WERI-Rb-1 (cell line): ENCODE measurements at regions not wholly inside any gene's neighbourhood (a gene's known extent, or its start where the extent isn't known, plus 50 kb on each side); places are given as distances from the start of the nearest gene placed in this dataset.

ENCODE experiments used
- DNase-seq: peaks from one replicate; pipeline ENCODE4 v3.0.0-alpha.2; 2020
- H3K27ac ChIP-seq: fragments of 250-450 bp; sonication (Bioruptor Pico); 2 replicates; pipeline ENCODE4 v1.5.1; 2020; ENCODE audit warnings: mild to moderate bottlenecking, moderate library complexity
- H3K27me3 ChIP-seq: fragments of 250-450 bp; sonication (Bioruptor Pico); 2 replicates; pipeline ENCODE4 v1.5.1; 2021; ENCODE audit warnings: mild to moderate bottlenecking, low read depth, moderate library complexity; ENCODE audit not compliant: insufficient read depth, severe bottlenecking
- H3K36me3 ChIP-seq: fragments of 250-450 bp; sonication (Bioruptor Pico); 2 replicates; pipeline ENCODE4 v1.5.1; 2020; ENCODE audit warnings: mild to moderate bottlenecking, moderate library complexity
- H3K4me3 ChIP-seq: 2 replicates; pipeline ENCODE4 v1.5.1; 2011; ENCODE audit warnings: low read depth, mild to moderate bottlenecking, control low read depth, low read length
- H3K9me3 ChIP-seq: fragments of 250-450 bp; sonication (Bioruptor Pico); 2 replicates; pipeline ENCODE4 v1.5.1; 2021; ENCODE audit warnings: mild to moderate bottlenecking, moderate library complexity; ENCODE audit not compliant: severe bottlenecking
- TF ChIP-seq, protein P1 (sequence below): IDR thresholded peaks from 2 replicates; pipeline ENCODE4 v1.5.1; 2011; ENCODE audit warnings: low read depth, mild to moderate bottlenecking, control low read depth, inconsistent platforms, low read length

GRCh38 chr19:28711411-28711810 is 501.5 kb downstream of the UQCRFS1 start:
- Histone ChIP-seq H3K4me3 (no peak overlapping the region), H3K27ac (no peak overlapping the region), H3K9me3 (no peaks in the 10 kb centered on the region), H3K36me3 (no peaks in the 10 kb centered on the region), H3K27me3 (peaks cover 52% of the 10 kb centered on the region)
- no peak for DNase-seq
- TF ChIP-seq, protein P1, sequence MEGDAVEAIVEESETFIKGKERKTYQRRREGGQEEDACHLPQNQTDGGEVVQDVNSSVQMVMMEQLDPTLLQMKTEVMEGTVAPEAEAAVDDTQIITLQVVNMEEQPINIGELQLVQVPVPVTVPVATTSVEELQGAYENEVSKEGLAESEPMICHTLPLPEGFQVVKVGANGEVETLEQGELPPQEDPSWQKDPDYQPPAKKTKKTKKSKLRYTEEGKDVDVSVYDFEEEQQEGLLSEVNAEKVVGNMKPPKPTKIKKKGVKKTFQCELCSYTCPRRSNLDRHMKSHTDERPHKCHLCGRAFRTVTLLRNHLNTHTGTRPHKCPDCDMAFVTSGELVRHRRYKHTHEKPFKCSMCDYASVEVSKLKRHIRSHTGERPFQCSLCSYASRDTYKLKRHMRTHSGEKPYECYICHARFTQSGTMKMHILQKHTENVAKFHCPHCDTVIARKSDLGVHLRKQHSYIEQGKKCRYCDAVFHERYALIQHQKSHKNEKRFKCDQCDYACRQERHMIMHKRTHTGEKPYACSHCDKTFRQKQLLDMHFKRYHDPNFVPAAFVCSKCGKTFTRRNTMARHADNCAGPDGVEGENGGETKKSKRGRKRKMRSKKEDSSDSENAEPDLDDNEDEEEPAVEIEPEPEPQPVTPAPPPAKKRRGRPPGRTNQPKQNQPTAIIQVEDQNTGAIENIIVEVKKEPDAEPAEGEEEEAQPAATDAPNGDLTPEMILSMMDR: no peak

DNA sequence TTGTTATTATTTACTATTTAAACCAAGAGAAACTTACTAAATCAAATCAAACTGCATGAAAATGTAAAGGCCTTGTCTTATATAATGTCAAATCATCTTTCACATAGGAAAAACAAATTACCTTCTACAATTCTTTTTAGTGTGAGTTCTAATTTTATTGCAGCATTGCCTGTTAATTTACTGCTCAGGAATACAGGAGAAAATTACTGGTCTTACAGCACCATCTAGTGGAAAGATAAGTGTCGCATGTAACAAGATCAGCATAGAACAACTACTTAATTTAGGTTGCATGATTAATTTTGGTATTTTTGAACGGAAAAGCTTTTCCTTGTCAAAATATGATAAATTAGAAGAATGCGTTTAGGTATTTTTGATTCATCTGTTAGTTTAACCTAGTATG is 502.7 kb downstream of the UQCRFS1 start:
- no peak for DNase-seq
- peaks cover 44% of the 10 kb centered on the region for H3K27me3 ChIP-seq
- H3K9me3 ChIP-seq: no peaks in the 10 kb centered on the region
- no peak overlapping the region for H3K27ac ChIP-seq
- TF ChIP-seq, protein P1: no peak
- H3K4me3 ChIP-seq: no peak overlapping the region
- H3K36me3 ChIP-seq: no peaks in the 10 kb centered on the region

- no peak for DNase-seq
Measured at GRCh38 chr19:28706693-28707092, 506.3 kb downstream of the UQCRFS1 start.

GRCh38 chr19:28705008-28705407 is 507.9 kb downstream of the UQCRFS1 start:
- Histone ChIP-seq H3K36me3 (no peaks in the 10 kb centered on the region), H3K4me3 (no peak overlapping the region), H3K27me3 (peaks cover 31% of the 10 kb centered on the region), H3K27ac (no peak overlapping the region), H3K9me3 (no peaks in the 10 kb centered on the region)
- TF ChIP-seq, protein P1: 0 out of 2 replicates have a peak, but pooled peaks have one; percentile 2
- no peak for DNase-seq

More at GRCh38 chr19:28706693-28707092, 506.3 kb downstream of the UQCRFS1 start:
- H3K27me3 ChIP-seq: peaks cover 27% of the 10 kb centered on the region
- TF ChIP-seq, protein P1: no peak
- no peak overlapping the region for H3K4me3 ChIP-seq
- no peaks in the 10 kb centered on the region for H3K9me3 ChIP-seq
- H3K27ac ChIP-seq: no peak overlapping the region
- no peaks in the 10 kb centered on the region for H3K36me3 ChIP-seq

GRCh38 chr19:28703400-28703956 is 509.5 kb downstream of the UQCRFS1 start:
- TF ChIP-seq, protein P1: no peak
- H3K27ac ChIP-seq: no peak overlapping the region
- no peak for DNase-seq
- no peaks in the 10 kb centered on the region for H3K36me3 ChIP-seq
- no peak overlapping the region for H3K4me3 ChIP-seq
- no peaks in the 10 kb centered on the region for H3K9me3 ChIP-seq
- peaks cover 37% of the 10 kb centered on the region for H3K27me3 ChIP-seq

- Histone ChIP-seq H3K4me3 (no peak overlapping the region), H3K9me3 (no peaks in the 10 kb centered on the region), H3K27me3 (peaks cover 37% of the 10 kb centered on the region), H3K27ac (no peak overlapping the region), H3K36me3 (no peaks in the 10 kb centered on the region)
- TF ChIP-seq, protein P1: no peak
- no peak for DNase-seq
Measured at GRCh38 chr19:28701491-28701890, 511.5 kb downstream of the UQCRFS1 start.
